Activated T-cell treated with anti-CD3 and anti-CD28 coated beads, Interleukin-2, amount 50 U/mL, for 72 hours (primary cell): ENCODE measurements at regions not wholly inside any gene's neighbourhood (a gene's known extent, or its start where the extent isn't known, plus 50 kb on each side); places are given as distances from the start of the nearest gene placed in this dataset.

Experiments used
- ATAC-seq, 2 donors: fragments of 150-1000 bp; cut with Tn5 transposase; replicated peaks in 1 of 2; 2 replicates each; pipeline ENCODE4 v1.10.0; 2021; ENCODE audit warnings: moderate library complexity in 2 of 2, mild to moderate bottlenecking in 1 of 2
- DNase-seq, 2 donors: peaks; one replicate each; pipeline ENCODE4 v3.0.0; 2021 to 2022; ENCODE audit warnings: mixed read lengths in 1 of 2
- H3K27ac Mint-ChIP-seq: one replicate; pipeline ENCODE4 v1.8.0; 2022; ENCODE audit warnings: mild to moderate bottlenecking, moderate library complexity, mixed read lengths
- H3K27me3 Mint-ChIP-seq: one replicate; pipeline ENCODE4 v1.8.0; 2022; ENCODE audit warnings: low read depth, mixed read lengths
- H3K36me3 Mint-ChIP-seq, 2 donors: one replicate each; pipeline ENCODE4 v1.8.0; 2022; ENCODE audit warnings: mixed read lengths in 2 of 2, mild to moderate bottlenecking in 1 of 2; ENCODE audit not compliant: insufficient read depth in 2 of 2
- H3K4me1 Mint-ChIP-seq: one replicate; pipeline ENCODE4 v1.8.0; 2022; ENCODE audit warnings: low read depth, mixed read lengths
- H3K4me3 Mint-ChIP-seq, 2 donors: one replicate each; pipeline ENCODE4 v1.8.0; 2022; ENCODE audit warnings: mild to moderate bottlenecking in 2 of 2, mixed read lengths in 2 of 2, moderate library complexity in 2 of 2
- H3K9me3 Mint-ChIP-seq, 2 donors: one replicate each; pipeline ENCODE4 v1.8.0; 2022; ENCODE audit warnings: mixed read lengths in 2 of 2

- Mint-ChIP-seq H3K4me3 (no peak overlapping the region), H3K36me3 (no peaks in the 10 kb centered on the region), H3K4me1 (peaks cover 31% of the 10 kb centered on the region), H3K27me3 (peaks cover 7% of the 10 kb centered on the region), H3K9me3 (no peaks in the 10 kb centered on the region), H3K27ac (no peak overlapping the region)
- DNase-seq (no peak), ATAC-seq (no peak)
Measured at GRCh38 chr3:187950671-187951070, 203.3 kb upstream of the LPP start.

- DNase-seq (no peak), ATAC-seq (peak in 1 of 2 donors; percentile 51)
- Mint-ChIP-seq H3K27me3 (peaks cover 7% of the 10 kb centered on the region), H3K36me3 (no peaks in the 10 kb centered on the region), H3K4me1 (peaks cover 41% of the 10 kb centered on the region), H3K27ac (peak overlapping the region; percentile 17), H3K4me3 (no peak overlapping the region), H3K9me3 (no peaks in the 10 kb centered on the region)
Measured at GRCh38 chr3:187951452-187952190, 202.3 kb upstream of the LPP start.

GRCh38 chr3:187952849-187953248 lies 201.1 kb upstream of the LPP start:
- Mint-ChIP-seq H3K27me3 (peaks cover 7% of the 10 kb centered on the region), H3K4me3 (no peak overlapping the region), H3K27ac (no peak overlapping the region), H3K4me1 (peaks cover 53% of the 10 kb centered on the region), H3K36me3 (no peaks in the 10 kb centered on the region), H3K9me3 (no peaks in the 10 kb centered on the region)
- ATAC-seq (no peak), DNase-seq (no peak)

GRCh38 chr3:187954516-187954872 lies 199.5 kb upstream of the LPP start:
- Mint-ChIP-seq H3K36me3 (no peaks in the 10 kb centered on the region), H3K4me3 (no peak overlapping the region), H3K4me1 (peaks cover 64% of the 10 kb centered on the region), H3K9me3 (no peaks in the 10 kb centered on the region), H3K27ac (no peak overlapping the region), H3K27me3 (peaks cover 7% of the 10 kb centered on the region)
- DNase-seq (no peak), ATAC-seq (no peak)

- no peaks in the 10 kb centered on the region for H3K36me3 Mint-ChIP-seq
- no peak overlapping the region for H3K4me3 Mint-ChIP-seq
- H3K27ac Mint-ChIP-seq = no peak overlapping the region
- H3K9me3 Mint-ChIP-seq = no peaks in the 10 kb centered on the region
- ATAC-seq (peak in 1 of 2 donors; percentile 37), DNase-seq (no peak)
- peaks cover 7% of the 10 kb centered on the region for H3K27me3 Mint-ChIP-seq
- peaks cover 64% of the 10 kb centered on the region for H3K4me1 Mint-ChIP-seq
Measured at GRCh38 chr3:187954873-187955586, 198.9 kb upstream of the LPP start.

GRCh38 chr3:187955587-187955952 lies 198.4 kb upstream of the LPP start:
- Mint-ChIP-seq H3K4me1 (peaks cover 64% of the 10 kb centered on the region), H3K36me3 (no peaks in the 10 kb centered on the region), H3K4me3 (no peak overlapping the region), H3K27me3 (peaks cover 7% of the 10 kb centered on the region), H3K27ac (no peak overlapping the region), H3K9me3 (no peaks in the 10 kb centered on the region)
- ATAC-seq (no peak), DNase-seq (no peak)

- Mint-ChIP-seq H3K36me3 (no peaks in the 10 kb centered on the region), H3K4me1 (peaks cover 56% of the 10 kb centered on the region), H3K9me3 (no peaks in the 10 kb centered on the region), H3K27me3 (peaks cover 7% of the 10 kb centered on the region), H3K4me3 (peak overlapping the region in 1 of 2 donors; percentile 5), H3K27ac (no peak overlapping the region)
- ATAC-seq (no peak), DNase-seq (no peak)
Measured at GRCh38 chr3:187957165-187957581, 196.8 kb upstream of the LPP start.

GRCh38 chr3:187957582-187957981 lies 196.4 kb upstream of the LPP start:
- no peak overlapping the region for H3K27ac Mint-ChIP-seq
- H3K4me3 Mint-ChIP-seq = no peak overlapping the region
- peaks cover 55% of the 10 kb centered on the region for H3K4me1 Mint-ChIP-seq
- no peak for ATAC-seq
- no peak for DNase-seq
- H3K36me3 Mint-ChIP-seq = no peaks in the 10 kb centered on the region
- no peaks in the 10 kb centered on the region for H3K9me3 Mint-ChIP-seq
- H3K27me3 Mint-ChIP-seq = peaks cover 7% of the 10 kb centered on the region

- Mint-ChIP-seq H3K27me3 (peaks cover 7% of the 10 kb centered on the region), H3K27ac (peak overlapping the region; percentile 92), H3K9me3 (no peaks in the 10 kb centered on the region), H3K4me1 (peaks cover 55% of the 10 kb centered on the region), H3K36me3 (no peaks in the 10 kb centered on the region), H3K4me3 (peak overlapping the region; percentile 76 to 89)
- DNase-seq (peak; percentile 37 to 54), ATAC-seq (peak; percentile 52 to 66)
Measured at GRCh38 chr3:187958432-187959003, 195.4 kb upstream of the LPP start.

GRCh38 chr3:187960820-187961219 lies 193.1 kb upstream of the LPP start:
- ATAC-seq (no peak), DNase-seq (no peak)
- H3K27ac Mint-ChIP-seq = no peak overlapping the region
- H3K4me3 Mint-ChIP-seq = no peak overlapping the region
- H3K36me3 Mint-ChIP-seq = no peaks in the 10 kb centered on the region
- peaks cover 6% of the 10 kb centered on the region for H3K27me3 Mint-ChIP-seq
- H3K9me3 Mint-ChIP-seq = no peaks in the 10 kb centered on the region
- peaks cover 36% of the 10 kb centered on the region for H3K4me1 Mint-ChIP-seq

- DNase-seq (no peak), ATAC-seq (no peak)
- no peak overlapping the region for H3K4me3 Mint-ChIP-seq
- no peaks in the 10 kb centered on the region for H3K9me3 Mint-ChIP-seq
- no peak overlapping the region for H3K27ac Mint-ChIP-seq
- H3K4me1 Mint-ChIP-seq = peaks cover 31% of the 10 kb centered on the region
- H3K27me3 Mint-ChIP-seq = peaks cover 9% of the 10 kb centered on the region
- H3K36me3 Mint-ChIP-seq = no peaks in the 10 kb centered on the region
Measured at GRCh38 chr3:187961366-187961765, 192.6 kb upstream of the LPP start.

GRCh38 chr3:187963003-187963676 lies 190.8 kb upstream of the LPP start:
- Mint-ChIP-seq H3K4me3 (no peak overlapping the region), H3K27ac (no peak overlapping the region), H3K36me3 (no peaks in the 10 kb centered on the region), H3K4me1 (peaks cover 13% of the 10 kb centered on the region), H3K27me3 (peaks cover 17% of the 10 kb centered on the region), H3K9me3 (no peaks in the 10 kb centered on the region)
- ATAC-seq (peak; percentile 76 to 89), DNase-seq (peak in 1 of 2 donors; percentile 38)
